ENCODE measurements at regions not wholly inside any gene's neighbourhood (a gene's known extent, or its start where the extent isn't known, plus 50 kb on each side); places are given as distances from the start of the nearest gene placed in this dataset.

GRCh38 chr13:88183440-88183839 lies 512.3 kb downstream of the SLITRK5 start:
- TF ChIP-seq CTCF (conservative IDR thresholded peaks at IDR 0.05; ENCODE audit: low read depth, low read length) (no peak), EZH2 (IDR thresholded peaks at IDR 0.05; ENCODE audit: borderline replicate concordance, low read depth, low read length, poor library complexity, severe bottlenecking) (no peak)

All from A673 (cell line).